ENCODE measurements at regions not wholly inside any gene's neighbourhood (a gene's known extent, or its start where the extent isn't known, plus 50 kb on each side); places are given as distances from the start of the nearest gene placed in this dataset.

GRCh38 chr4:52256522-52256921, 205.4 kb downstream of the SPATA18 start:
- Histone ChIP-seq H3K36me3 (ENCODE audit: insufficient read depth, low read depth, low read length) (no peaks in the 10 kb centered on the region), H3K27me3 (ENCODE audit: insufficient read depth, low read length) (no peaks in the 10 kb centered on the region), H3K9me3 (ENCODE audit: insufficient read depth, low read depth, low read length) (peaks cover 12% of the 10 kb centered on the region; the same call in 1 of the 2 replicates), H3K4me3 (ENCODE audit: low read length) (no peak overlapping the region), H3K4me1 (ENCODE audit: insufficient read depth, low read length) (no peaks in the 10 kb centered on the region), H3K27ac (ENCODE audit: low read length) (no peak overlapping the region), H3K9ac (ENCODE audit: low read depth, low read length) (no peak overlapping the region)

- no peak overlapping the region for H3K9ac ChIP-seq (ENCODE audit: low read depth, low read length)
- H3K4me1 ChIP-seq (ENCODE audit: insufficient read depth, low read length), result no peaks in the 10 kb centered on the region
- no peak overlapping the region for H3K4me3 ChIP-seq (ENCODE audit: low read length)
- no peaks in the 10 kb centered on the region for H3K36me3 ChIP-seq (ENCODE audit: insufficient read depth, low read depth, low read length)
- H3K27ac ChIP-seq (ENCODE audit: low read length), result no peak overlapping the region
- H3K9me3 ChIP-seq (ENCODE audit: insufficient read depth, low read depth, low read length), result no peaks in the 10 kb centered on the region
- H3K27me3 ChIP-seq (ENCODE audit: insufficient read depth, low read length), result no peaks in the 10 kb centered on the region
Observed at GRCh38 chr4:52259978-52260377, 208.9 kb downstream of the SPATA18 start.

GRCh38 chr4:52260514-52261210, 209.6 kb downstream of the SPATA18 start:
- Histone ChIP-seq H3K27me3 (ENCODE audit: insufficient read depth, low read length) (no peaks in the 10 kb centered on the region), H3K27ac (ENCODE audit: low read length) (no peak overlapping the region), H3K4me3 (ENCODE audit: low read length) (no peak overlapping the region), H3K36me3 (ENCODE audit: insufficient read depth, low read depth, low read length) (no peaks in the 10 kb centered on the region), H3K4me1 (ENCODE audit: insufficient read depth, low read length) (no peaks in the 10 kb centered on the region), H3K9ac (ENCODE audit: low read depth, low read length) (no peak overlapping the region), H3K9me3 (ENCODE audit: insufficient read depth, low read depth, low read length) (no peaks in the 10 kb centered on the region)

- Histone ChIP-seq H3K4me1 (ENCODE audit: insufficient read depth, low read length) (no peaks in the 10 kb centered on the region), H3K27ac (ENCODE audit: low read length) (no peak overlapping the region), H3K27me3 (ENCODE audit: insufficient read depth, low read length) (no peaks in the 10 kb centered on the region), H3K9ac (ENCODE audit: low read depth, low read length) (no peak overlapping the region), H3K4me3 (ENCODE audit: low read length) (no peak overlapping the region), H3K9me3 (ENCODE audit: insufficient read depth, low read depth, low read length) (no peaks in the 10 kb centered on the region), H3K36me3 (ENCODE audit: insufficient read depth, low read depth, low read length) (no peaks in the 10 kb centered on the region)
Observed at GRCh38 chr4:52263607-52264006, 212.5 kb downstream of the SPATA18 start.

- no peaks in the 10 kb centered on the region for H3K27me3 ChIP-seq (ENCODE audit: insufficient read depth, low read length)
- no peaks in the 10 kb centered on the region for H3K9me3 ChIP-seq (ENCODE audit: insufficient read depth, low read depth, low read length)
- H3K36me3 ChIP-seq (ENCODE audit: insufficient read depth, low read depth, low read length), result no peaks in the 10 kb centered on the region
- peaks cover 7% of the 10 kb centered on the region for H3K4me1 ChIP-seq (ENCODE audit: insufficient read depth, low read length)
- no peak overlapping the region for H3K27ac ChIP-seq (ENCODE audit: low read length)
- H3K9ac ChIP-seq (ENCODE audit: low read depth, low read length), result no peak overlapping the region
- no peak overlapping the region for H3K4me3 ChIP-seq (ENCODE audit: low read length)
Observed at GRCh38 chr4:52265781-52266525, 214.8 kb downstream of the SPATA18 start.

GRCh38 chr4:52266537-52267137, 215.5 kb downstream of the SPATA18 start:
- H3K9ac ChIP-seq (ENCODE audit: low read depth, low read length), result no peak overlapping the region

GRCh38 chr4:52269761-52270160, 218.7 kb downstream of the SPATA18 start:
- H3K36me3 ChIP-seq (ENCODE audit: insufficient read depth, low read depth, low read length), result no peaks in the 10 kb centered on the region
- H3K9me3 ChIP-seq (ENCODE audit: insufficient read depth, low read depth, low read length), result peaks cover 18% of the 10 kb centered on the region
- peaks cover 7% of the 10 kb centered on the region for H3K4me1 ChIP-seq (ENCODE audit: insufficient read depth, low read length)
- H3K27me3 ChIP-seq (ENCODE audit: insufficient read depth, low read length), result no peaks in the 10 kb centered on the region
- no peak overlapping the region for H3K27ac ChIP-seq (ENCODE audit: low read length)
- H3K9ac ChIP-seq (ENCODE audit: low read depth, low read length), result no peak overlapping the region
- H3K4me3 ChIP-seq (ENCODE audit: low read length), result no peak overlapping the region

More at GRCh38 chr4:52266537-52267137, 215.5 kb downstream of the SPATA18 start:
- Histone ChIP-seq H3K4me3 (ENCODE audit: low read length) (no peak overlapping the region), H3K9me3 (ENCODE audit: insufficient read depth, low read depth, low read length) (peaks cover 2% of the 10 kb centered on the region), H3K27me3 (ENCODE audit: insufficient read depth, low read length) (no peaks in the 10 kb centered on the region), H3K4me1 (ENCODE audit: insufficient read depth, low read length) (peaks cover 7% of the 10 kb centered on the region), H3K36me3 (ENCODE audit: insufficient read depth, low read depth, low read length) (no peaks in the 10 kb centered on the region), H3K27ac (ENCODE audit: low read length) (no peak overlapping the region)

GRCh38 chr4:52273885-52274284, 222.8 kb downstream of the SPATA18 start:
- peaks cover 7% of the 10 kb centered on the region for H3K4me1 ChIP-seq (ENCODE audit: insufficient read depth, low read length)
- no peak overlapping the region for H3K9ac ChIP-seq (ENCODE audit: low read depth, low read length)
- no peaks in the 10 kb centered on the region for H3K36me3 ChIP-seq (ENCODE audit: insufficient read depth, low read depth, low read length)
- no peaks in the 10 kb centered on the region for H3K27me3 ChIP-seq (ENCODE audit: insufficient read depth, low read length)
- H3K9me3 ChIP-seq (ENCODE audit: insufficient read depth, low read depth, low read length), result peaks cover 21% of the 10 kb centered on the region
- H3K4me3 ChIP-seq (ENCODE audit: low read length), result no peak overlapping the region
- H3K27ac ChIP-seq (ENCODE audit: low read length), result no peak overlapping the region

- no peak overlapping the region for H3K27ac ChIP-seq (ENCODE audit: low read length)
- H3K9me3 ChIP-seq (ENCODE audit: insufficient read depth, low read depth, low read length), result no peaks in the 10 kb centered on the region
- H3K9ac ChIP-seq (ENCODE audit: low read depth, low read length), result no peak overlapping the region
- H3K36me3 ChIP-seq (ENCODE audit: insufficient read depth, low read depth, low read length), result no peaks in the 10 kb centered on the region
- H3K4me1 ChIP-seq (ENCODE audit: insufficient read depth, low read length), result no peaks in the 10 kb centered on the region
- no peak overlapping the region for H3K4me3 ChIP-seq (ENCODE audit: low read length)
- H3K27me3 ChIP-seq (ENCODE audit: insufficient read depth, low read length), result no peaks in the 10 kb centered on the region
Observed at GRCh38 chr4:52288212-52288855, 237.2 kb downstream of the SPATA18 start.

- Histone ChIP-seq H3K27ac (ENCODE audit: low read length) (no peak overlapping the region), H3K27me3 (ENCODE audit: insufficient read depth, low read length) (no peaks in the 10 kb centered on the region), H3K4me3 (ENCODE audit: low read length) (no peak overlapping the region), H3K36me3 (ENCODE audit: insufficient read depth, low read depth, low read length) (no peaks in the 10 kb centered on the region), H3K9ac (ENCODE audit: low read depth, low read length) (no peak overlapping the region), H3K4me1 (ENCODE audit: insufficient read depth, low read length) (no peaks in the 10 kb centered on the region), H3K9me3 (ENCODE audit: insufficient read depth, low read depth, low read length) (no peaks in the 10 kb centered on the region)
Observed at GRCh38 chr4:52290466-52290865, 239.4 kb downstream of the SPATA18 start.

- H3K36me3 ChIP-seq (ENCODE audit: insufficient read depth, low read depth, low read length), result no peaks in the 10 kb centered on the region
- H3K9ac ChIP-seq (ENCODE audit: low read depth, low read length), result no peak overlapping the region
- no peaks in the 10 kb centered on the region for H3K27me3 ChIP-seq (ENCODE audit: insufficient read depth, low read length)
- H3K27ac ChIP-seq (ENCODE audit: low read length), result no peak overlapping the region
- no peak overlapping the region for H3K4me3 ChIP-seq (ENCODE audit: low read length)
- no peaks in the 10 kb centered on the region for H3K4me1 ChIP-seq (ENCODE audit: insufficient read depth, low read length)
- H3K9me3 ChIP-seq (ENCODE audit: insufficient read depth, low read depth, low read length), result no peaks in the 10 kb centered on the region
Observed at GRCh38 chr4:52292245-52292644, 241.1 kb downstream of the SPATA18 start.
